Vagina (tissue), 2 donors: ENCODE measurements at regions not wholly inside any gene's neighbourhood (a gene's known extent, or its start where the extent isn't known, plus 50 kb on each side); places are given as distances from the start of the nearest gene placed in this dataset.

Experiments
- POLR2A ChIP-seq, 2 donors: fragments of 450-650 bp; IDR thresholded peaks; one replicate each; pipeline ENCODE4 v1.6.1; 2017; ENCODE audit warnings: antibody characterized with exemption in 2 of 2, mild to moderate bottlenecking in 2 of 2, moderate library complexity in 2 of 2
- TF ChIP-seq, protein P1 (sequence below), 3 experiments: fragments of 450-650 bp in 2 of 3; fragments of 200-600 bp in 1 of 3; sonication (generic) in 1 of 3; IDR thresholded peaks; one replicate each; pipeline ENCODE4 v1.5.1; 2017 to 2019; ENCODE audit warnings: antibody characterized with exemption in 3 of 3, mild to moderate bottlenecking in 2 of 3, moderate library complexity in 2 of 3

GRCh38 chr15:98164986-98165385 lies 204.5 kb downstream of the ARRDC4 start:
- no peak for TF ChIP-seq POLR2A (IDR thresholded peaks at IDR 0.05)
- TF ChIP-seq, protein P1, sequence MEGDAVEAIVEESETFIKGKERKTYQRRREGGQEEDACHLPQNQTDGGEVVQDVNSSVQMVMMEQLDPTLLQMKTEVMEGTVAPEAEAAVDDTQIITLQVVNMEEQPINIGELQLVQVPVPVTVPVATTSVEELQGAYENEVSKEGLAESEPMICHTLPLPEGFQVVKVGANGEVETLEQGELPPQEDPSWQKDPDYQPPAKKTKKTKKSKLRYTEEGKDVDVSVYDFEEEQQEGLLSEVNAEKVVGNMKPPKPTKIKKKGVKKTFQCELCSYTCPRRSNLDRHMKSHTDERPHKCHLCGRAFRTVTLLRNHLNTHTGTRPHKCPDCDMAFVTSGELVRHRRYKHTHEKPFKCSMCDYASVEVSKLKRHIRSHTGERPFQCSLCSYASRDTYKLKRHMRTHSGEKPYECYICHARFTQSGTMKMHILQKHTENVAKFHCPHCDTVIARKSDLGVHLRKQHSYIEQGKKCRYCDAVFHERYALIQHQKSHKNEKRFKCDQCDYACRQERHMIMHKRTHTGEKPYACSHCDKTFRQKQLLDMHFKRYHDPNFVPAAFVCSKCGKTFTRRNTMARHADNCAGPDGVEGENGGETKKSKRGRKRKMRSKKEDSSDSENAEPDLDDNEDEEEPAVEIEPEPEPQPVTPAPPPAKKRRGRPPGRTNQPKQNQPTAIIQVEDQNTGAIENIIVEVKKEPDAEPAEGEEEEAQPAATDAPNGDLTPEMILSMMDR (IDR thresholded peaks at IDR 0.05), result no peak
